GM19467 (cell line): ENCODE measurements at regions not wholly inside any gene's neighbourhood (a gene's known extent, or its start where the extent isn't known, plus 50 kb on each side); places are given as distances from the start of the nearest gene placed in this dataset.

ENCODE experiments used
- ATAC-seq: cut with Tn5 transposase; IDR thresholded peaks from one replicate; pipeline ENCODE4 v1.9.1; 2021; ENCODE audit warnings: mild to moderate bottlenecking, moderate library complexity; ENCODE audit not compliant: unreplicated experiment

DNA sequence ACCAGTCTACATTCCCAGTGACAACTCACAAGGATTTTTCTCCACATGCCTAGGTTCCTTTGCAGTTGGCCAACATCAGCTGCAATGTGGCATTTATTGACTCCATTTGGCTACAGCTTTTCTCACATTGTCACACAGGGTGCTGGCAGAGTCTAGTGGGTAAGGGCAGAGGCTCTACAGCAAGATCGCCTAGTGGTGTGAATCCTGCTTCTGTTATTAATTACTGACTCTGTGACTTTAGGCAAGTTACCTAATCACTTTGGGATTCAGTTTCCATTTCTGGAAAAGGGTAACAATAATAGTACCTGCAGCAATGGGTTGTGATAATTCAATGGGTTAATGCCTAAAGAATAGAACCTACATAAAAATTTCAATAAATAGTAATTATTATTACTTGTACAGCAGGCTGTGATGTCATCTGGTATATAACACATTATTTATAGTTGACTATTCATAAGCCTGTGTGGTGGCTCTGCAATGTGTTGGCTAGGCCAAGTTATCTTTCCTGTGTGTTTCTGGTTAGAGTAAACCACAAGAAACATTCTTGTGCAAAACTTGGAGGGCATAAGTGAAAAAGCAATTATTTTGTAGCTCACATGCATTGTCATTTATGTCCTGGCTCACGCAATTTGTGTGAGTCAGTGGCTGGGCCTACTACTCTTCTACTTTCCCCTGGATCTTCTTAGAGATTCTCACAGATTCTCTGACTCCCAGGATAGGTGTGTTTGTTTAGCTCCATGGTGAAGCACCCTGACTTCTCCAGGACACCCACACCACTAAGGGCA lies 59.5 kb downstream of the PTGS2 start:
- ATAC-seq = no peak

DNA sequence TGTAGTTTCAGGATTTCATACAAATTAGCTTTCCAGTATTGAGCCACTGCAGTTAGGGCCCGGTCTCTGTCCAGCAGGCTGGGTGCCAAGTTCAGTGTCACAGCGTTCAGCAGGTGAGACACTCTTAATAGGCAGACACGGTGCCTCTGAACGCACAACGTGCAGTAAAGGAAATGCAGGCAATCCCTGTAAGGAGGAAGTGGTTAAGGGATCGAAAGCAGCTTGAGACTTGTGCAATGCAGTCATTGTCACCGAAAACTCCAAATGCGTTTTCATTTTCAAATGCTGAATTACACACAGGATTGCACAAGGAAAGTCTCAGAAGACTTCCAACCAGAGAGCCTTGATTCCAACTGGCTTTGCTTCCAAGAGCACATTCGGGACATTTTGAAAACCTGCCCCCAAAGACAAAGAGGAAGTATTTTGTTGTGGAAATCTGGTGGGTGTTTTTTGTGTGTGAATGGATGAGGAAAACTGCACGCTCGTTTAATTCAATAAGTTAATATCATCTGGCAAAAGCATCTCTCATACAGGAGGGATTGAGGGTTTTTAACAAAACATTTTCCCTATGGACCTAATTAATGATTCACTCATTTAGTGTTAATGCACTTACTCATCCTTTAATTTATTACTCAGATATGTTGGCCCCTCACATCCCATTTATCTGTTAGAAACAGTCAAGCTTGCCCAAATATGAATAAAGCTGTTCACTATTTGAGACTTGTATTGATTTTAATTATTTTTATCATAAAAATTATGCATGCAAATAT lies 61.6 kb downstream of the PTGS2 start:
- ATAC-seq = peak; percentile 100

DNA sequence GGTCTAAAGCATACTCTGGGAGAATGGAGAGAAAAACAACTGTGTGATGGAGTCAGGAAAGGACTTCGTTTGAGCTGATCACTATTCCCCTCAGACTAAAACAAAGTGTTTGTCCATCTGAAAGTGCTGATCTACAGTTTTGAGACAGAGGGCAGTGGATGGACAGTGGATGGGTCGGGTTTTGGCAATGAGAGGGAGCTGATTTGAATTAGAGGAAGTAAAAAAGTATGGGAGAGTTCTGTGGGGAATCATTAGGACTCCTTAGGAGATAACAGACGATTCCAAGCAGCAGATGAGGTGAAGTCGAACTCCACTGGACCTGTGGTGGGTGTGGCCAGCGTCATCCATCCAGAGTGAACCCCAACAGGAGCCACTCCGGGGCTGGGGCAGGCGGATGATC lies 62.3 kb downstream of the PTGS2 start:
- peak; percentile 9 for ATAC-seq

DNA sequence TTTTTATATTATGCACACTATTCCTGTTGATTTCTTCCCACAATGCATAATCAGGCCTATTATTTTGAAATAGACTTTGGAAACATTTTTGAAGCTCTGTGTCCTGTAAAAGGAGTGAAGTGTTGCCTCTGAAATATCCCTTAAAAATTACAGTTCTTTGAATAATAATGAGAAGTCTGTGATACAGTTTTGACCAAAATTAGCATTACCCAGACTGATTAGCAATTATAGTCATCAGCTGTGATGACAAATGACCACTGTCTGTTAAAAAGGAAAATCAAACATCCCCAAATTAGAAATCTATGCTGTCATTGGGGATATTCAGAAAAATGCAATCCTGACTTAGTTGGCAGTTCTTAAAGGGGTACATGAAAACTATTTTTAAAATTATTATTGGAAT lies 63.7 kb downstream of the PTGS2 start:
- ATAC-seq = no peak

DNA sequence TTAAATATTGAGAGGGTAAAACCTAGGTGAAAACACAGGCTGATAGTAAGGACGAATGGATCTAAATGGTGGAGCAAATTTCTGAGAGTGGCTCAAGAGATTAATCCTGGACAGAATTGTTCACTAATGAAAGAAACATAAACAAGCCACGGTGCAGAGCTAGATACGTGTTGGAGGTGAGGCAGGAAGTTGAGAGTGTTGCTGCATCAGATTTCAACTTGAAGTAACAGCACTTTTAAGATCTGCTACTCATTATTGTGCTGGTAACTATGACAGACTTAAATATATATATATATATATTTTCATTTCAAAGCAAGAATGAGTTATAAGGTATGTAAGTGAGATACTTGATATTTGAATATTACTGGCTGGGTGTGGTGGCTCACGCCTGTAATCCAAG lies 64.9 kb downstream of the PTGS2 start:
- ATAC-seq = no peak

DNA sequence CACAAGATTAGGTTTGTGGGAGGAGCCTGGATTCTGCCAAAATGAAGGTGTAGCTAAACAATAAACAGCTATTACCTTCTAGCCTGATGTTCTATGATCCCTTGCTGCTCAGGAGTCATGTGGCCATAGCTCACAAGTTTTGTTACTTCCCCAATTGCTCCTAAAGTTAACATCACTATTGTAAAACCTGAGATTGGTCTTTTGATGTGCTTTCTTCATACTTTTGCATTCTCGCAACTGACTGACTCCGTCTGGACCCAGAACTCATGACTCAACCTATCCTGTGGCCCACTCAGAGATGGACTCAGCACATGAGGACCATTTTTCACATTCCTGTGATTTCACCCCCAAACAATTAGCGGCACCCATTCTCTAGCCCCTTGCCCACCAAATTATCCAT lies 69.1 kb downstream of the PTGS2 start:
- ATAC-seq = no peak

DNA sequence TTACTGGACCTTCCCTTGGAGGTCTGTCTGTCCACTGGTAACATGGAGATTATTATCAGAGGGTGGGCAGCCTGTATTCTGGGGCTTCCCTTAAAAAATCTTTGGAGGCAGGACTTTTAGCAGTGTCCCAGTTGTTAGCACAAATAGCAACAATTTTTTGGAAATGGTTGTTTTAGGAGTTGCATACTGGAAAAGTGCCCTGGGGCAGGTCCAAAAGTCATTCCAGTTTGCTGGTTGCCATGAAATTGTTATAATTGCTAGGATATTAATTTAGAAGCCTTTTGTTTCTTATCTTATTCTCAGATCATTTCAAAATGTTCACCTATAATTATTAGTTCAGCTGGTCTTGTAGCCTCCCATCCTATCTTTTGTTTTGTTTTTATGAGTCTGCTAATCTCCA lies 71.0 kb downstream of the PTGS2 start:
- ATAC-seq = no peak

DNA sequence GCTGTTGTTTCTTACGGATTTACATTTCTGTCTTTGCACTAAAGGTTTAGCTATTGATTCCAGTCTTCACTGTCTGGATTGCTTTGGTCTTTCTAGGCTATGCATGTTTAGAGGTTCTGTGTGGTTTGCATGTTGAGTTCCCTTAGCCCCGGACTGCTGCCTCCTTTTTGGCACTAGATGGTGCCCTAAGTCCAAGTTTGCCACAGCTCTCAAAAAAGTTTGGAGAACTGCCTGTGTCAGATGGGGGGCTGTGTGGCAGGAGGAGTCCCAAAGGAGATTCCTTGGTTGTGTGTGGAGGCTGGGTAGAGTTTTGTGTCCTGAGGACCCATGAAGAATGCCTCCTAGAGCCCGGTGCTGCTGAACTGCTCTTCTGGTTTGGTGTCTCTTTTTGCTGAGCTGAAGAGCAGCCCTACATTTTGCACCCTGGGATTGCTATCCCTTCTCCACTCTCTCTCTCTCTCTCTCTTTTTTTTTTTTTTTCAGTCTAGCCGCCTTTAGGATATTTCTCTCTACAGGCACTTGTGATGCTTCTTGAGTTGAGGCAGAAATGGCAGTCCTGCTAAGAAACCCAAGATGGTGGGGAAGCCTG lies 74.4 kb downstream of the PTGS2 start:
- peak; percentile 66 for ATAC-seq

DNA sequence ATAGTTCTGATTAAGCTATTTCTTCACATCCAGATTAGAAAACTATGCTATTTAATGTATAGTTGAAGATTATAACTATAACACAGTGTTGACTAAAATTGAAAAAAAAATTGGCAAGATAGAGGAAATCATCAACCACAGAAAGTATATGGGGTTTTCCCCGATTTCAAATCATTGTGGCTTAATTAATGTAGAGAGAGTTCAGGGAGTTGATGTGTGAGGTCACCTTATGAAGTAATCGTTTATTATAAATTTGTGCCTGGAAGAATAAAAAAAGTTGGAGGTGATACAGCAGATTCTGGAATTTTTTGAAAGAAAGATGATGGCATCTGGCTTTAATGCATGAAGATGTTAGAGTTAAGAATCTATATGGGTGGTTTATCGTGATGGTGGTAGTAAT lies 84.3 kb downstream of the PTGS2 start:
- no peak for ATAC-seq

DNA sequence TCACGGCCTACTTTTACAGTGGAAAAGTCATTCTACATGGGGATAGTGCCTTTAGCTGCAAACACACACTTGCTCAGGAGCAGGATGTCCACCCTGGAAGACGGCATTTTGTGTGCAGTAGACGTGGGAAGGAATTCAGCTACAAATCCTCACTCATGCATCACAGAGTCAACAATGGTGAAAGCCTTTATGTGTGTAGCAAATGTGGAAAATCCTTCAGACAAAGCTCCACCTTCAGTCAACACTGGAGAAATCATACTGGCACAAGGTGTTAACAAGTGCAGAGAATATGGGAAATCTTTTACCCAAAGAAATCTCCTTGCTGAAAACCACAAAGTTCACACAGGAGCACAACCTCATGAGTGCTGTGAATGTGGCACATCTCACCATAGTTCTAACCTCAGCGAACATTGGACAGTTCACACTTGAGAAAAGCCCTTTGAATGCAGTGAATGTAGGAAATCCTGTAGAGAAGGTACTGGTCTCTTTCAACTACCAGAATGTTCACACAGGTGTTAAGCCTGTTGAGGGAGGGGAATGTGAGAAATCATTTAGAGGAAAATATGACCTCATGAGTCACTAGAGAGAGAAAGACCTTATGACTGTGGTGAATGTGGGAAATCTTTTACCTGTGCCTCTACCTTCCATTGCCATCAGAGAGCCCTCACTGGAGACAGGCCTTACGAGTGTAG lies 101.8 kb downstream of the PTGS2 start:
- ATAC-seq = no peak

DNA sequence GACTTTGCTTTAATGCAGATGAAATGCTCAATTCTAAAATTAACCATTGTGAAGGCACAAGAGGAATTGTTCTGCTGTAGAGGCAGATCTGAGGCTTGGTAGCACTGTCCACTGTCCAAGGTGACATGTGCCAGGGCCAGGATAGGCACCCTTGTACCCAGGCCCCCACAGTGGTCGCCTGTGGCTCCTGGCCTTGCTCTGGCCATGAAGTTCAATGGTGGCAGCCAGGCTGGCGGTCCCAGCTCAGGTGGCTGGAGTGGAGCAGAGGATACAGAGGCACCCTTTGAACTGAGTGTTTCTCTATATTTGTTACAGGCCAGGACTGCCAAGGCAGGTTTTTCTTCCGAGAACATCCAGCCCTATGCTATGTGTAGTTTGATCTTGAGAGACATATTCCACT lies 102.6 kb downstream of the PTGS2 start:
- ATAC-seq = no peak

DNA sequence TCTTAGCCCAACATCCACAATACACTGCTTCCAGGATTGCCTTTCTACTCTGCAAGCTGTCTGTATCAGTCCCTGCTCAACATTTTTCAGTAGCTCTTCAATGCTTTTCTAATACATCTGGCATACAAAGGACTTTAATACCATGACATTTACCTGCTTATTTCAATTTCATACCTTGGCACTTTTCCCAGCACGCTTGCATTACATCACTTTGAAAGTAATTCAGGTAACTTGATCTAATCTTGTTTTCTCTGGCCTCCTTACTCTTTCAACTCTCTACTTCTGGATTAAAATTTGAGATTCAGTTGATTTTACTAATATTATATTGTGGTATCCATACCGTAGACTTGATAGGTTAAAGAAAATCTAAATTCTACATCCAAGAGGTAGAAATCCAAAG lies 103.0 kb downstream of the PTGS2 start:
- no peak for ATAC-seq

DNA sequence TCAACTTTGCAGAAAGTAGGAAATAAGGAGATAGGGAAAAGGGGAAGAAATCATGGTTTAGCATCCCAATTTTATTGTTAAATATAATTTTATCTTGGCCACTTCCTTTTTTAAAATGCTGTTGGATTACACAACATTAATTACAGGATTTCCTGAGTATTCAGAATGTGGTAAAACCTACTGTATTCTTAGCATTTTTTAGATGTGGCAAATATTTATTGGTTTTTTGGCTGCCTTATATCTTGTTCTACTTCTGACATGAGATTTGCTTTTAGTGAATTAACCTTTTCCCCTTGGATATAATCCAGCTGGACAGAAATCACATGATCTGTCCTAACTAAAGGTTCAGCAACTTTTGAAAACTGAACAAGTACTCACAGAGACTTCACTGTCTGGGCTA lies 104.9 kb downstream of the PTGS2 start:
- ATAC-seq = no peak

DNA sequence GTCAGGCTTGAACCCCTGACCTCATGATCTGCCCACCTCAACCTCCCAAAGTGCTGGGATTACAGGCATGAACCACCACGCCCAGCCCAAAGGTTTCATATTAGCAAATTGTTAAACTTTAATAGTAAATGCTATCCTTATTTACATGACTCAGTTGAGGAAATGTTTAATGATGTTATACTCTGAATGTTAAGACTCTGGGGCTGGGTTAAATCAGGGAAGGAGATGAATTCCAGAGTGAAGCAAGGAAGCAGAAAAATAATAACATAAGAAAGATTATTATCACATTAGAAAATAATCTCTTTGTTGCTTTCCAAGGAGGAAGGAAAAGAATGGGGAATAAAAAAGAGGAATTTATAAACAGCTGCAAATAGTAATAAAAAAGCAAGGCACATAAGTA lies 105.3 kb downstream of the PTGS2 start:
- no peak for ATAC-seq

DNA sequence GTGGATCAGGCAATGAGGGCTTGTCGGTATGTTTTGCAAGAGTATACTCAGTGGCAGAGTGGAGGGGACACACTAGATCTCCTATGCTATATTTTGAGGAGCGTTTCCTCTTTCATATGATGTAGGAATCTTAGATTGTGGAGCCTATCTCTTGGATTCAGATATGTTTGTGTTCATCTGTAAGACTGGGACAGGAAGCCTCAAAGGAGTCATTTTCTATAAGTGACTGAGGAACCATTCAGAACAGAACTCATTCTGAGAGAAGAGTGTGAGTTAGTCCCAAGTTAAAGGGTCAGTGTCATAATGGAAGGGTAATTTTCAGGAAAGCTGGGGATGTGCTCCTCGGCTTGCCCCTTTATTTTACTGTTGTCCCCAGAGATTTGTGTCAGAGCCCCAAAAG lies 107.7 kb downstream of the PTGS2 start:
- ATAC-seq = no peak

DNA sequence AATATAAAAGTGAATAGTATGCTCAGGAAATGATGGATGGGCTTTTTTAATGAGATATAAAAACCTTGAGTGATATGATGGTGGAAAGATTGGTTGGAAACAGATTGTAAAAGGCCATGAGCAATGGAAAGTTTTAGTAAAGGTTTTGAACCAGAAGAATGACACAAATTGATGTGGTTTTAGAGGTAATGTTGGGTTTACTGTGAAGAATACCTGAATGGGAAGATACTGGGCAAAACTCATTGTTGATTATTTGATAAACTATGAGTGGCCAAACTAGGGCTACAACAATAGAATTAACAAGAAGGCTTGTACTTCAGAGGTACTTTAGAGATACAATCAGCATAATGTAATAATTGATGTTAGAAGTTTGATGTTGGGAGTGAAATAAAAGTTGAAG lies 108.5 kb downstream of the PTGS2 start:
- no peak for ATAC-seq

DNA sequence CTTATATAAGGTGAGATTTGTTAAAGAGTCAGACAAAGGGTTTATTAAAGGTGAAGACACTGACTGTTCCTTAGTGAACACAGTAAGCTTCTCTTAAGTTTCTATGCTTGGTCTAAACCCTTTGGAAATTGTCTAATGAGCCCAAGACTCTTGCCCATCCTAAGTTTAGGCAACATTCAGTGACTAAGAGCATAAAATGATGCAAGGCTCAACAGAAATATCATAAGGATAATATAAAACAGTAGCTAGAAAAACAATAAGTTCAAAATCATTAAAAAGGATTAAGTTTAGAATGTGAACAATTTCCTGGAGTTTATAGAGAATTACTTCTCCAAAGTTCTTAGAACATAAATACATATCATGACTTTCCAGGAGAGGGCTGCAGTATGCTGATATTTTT lies 108.9 kb upstream of the PDC start:
- ATAC-seq = no peak

DNA sequence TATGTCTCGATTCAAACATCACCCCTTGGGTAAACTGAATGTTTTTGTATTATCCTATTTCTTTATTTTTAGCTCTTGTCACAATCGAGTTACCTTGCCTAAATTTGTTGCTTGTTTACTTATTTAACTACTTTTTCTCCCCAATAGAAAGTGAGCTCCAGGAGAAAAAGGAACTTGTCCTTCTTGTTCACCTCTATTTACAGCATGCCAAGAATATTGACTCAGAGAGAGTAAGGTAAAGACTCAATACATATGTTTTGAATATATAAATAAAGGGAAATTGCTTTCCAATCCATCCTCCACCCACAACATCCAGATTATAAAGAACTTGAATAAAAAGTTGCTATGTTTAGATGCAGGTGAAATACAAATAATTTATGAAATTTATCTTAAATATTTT lies 107.3 kb upstream of the PDC start:
- no peak for ATAC-seq

DNA sequence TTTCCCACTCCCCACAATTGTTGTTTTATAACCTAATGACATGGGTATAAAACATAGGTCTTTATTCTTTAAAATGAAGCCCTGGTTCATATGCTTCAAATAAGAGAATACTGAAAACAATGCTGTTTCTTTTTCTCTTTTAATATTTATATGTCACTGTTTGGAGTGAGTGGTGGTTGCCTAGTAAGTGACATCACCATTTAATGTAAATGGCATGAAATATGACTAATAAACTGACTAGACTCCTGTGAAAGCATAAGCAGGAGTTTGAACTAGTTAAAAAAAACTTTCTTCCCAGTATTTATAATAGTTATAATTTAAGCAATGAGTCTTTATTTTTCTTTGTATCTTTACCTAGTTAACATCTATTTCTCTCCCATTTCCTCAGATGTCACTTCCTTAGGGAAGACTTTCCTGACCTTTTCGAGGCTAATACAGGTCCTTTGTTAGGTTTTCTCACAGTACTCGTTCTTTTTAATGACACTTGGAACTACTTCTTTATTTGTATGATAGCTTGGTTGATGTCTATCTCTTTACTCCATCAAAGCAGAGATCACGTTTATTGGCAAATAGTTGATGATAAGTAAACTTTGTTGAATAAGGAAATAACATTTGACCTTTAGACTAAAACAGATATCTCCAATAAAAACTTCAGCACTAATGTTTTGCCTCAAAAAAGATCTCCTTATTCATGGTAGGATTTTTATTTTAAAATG lies 105.4 kb upstream of the PDC start:
- no peak for ATAC-seq

DNA sequence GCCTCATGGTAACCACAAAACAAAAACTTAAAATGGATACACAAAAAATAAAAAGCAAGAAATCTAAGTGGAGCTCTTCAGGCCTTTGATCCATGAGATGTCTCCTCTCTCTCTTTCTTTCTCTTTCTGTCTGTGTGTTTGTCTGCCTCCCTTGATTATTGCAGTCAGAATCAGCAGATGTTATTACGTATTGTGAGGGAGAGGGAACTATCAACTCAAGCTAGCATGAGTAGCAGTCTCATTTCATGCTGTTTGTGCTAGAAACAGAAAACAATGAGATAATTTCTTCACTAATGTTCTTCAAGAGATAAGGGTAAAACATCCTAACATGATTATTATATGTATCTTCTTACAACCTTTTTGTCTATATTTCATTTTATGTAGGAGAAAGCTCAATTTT lies 103.7 kb upstream of the PDC start:
- no peak for ATAC-seq

DNA sequence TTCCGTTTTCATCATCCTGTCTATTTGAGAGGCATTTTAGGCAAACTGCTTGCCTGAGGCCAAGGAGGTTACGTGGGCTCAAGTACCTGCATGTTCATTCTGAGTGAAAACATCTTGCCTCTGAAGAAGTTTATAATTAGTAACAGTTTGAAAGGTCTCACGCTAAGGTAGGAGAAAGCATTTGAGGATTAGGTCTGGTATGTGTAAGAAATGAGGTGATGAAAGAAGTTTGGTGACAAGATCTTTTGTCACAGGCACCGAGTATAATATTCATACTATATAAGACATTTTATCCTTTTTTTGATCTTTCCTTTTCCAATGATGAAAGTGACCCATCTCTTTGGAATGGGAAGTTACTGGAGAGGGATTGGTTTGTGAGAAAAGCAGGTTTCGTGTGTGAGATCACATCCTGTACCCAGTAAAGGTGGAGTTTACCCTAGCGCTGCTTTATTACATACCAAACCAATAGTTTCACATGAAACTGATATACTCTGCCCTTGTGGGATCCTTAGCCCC lies 98.7 kb upstream of the PDC start:
- ATAC-seq = no peak
